Transverse colon (tissue), 4 donors: ENCODE measurements at regions not wholly inside any gene's neighbourhood (a gene's known extent, or its start where the extent isn't known, plus 50 kb on each side); places are given as distances from the start of the nearest gene placed in this dataset.

Experiments
- DNase-seq: peaks from one replicate; pipeline ENCODE4 v3.0.0-alpha.2; 2019
- H3K27ac ChIP-seq, 4 donors: fragments of 200-600 bp; sonication (generic); 2 replicates each; pipeline ENCODE4 v1.5.1; 2016 to 2018; ENCODE audit warnings: inconsistent platforms in 4 of 4
- H3K27me3 ChIP-seq: fragments of 200-600 bp; sonication (generic); 2 replicates; pipeline ENCODE4 v1.5.1; 2017; ENCODE audit warnings: inconsistent platforms
- H3K36me3 ChIP-seq, 4 donors: fragments of 200-600 bp; sonication (generic); 2 replicates each; pipeline ENCODE4 v1.5.1; 2017 to 2019; ENCODE audit warnings: inconsistent platforms in 4 of 4
- H3K4me1 ChIP-seq, 4 donors: fragments of 200-600 bp; sonication (generic); 2 replicates each; pipeline ENCODE4 v1.5.1; 2017 to 2020; ENCODE audit warnings: inconsistent platforms in 4 of 4
- H3K4me3 ChIP-seq, 4 donors: fragments of 200-600 bp; sonication (generic); 1 replicate in 1 of 4; 2 replicates in 3 of 4; pipeline versions ENCODE4 v1.5.1 to v1.6.1; 2017 to 2019; ENCODE audit warnings: inconsistent platforms in 4 of 4
- H3K9me3 ChIP-seq, 2 donors: fragments of 200-600 bp; sonication (generic); 2 replicates each; pipeline ENCODE4 v1.5.1; 2017 to 2019; ENCODE audit warnings: inconsistent platforms in 2 of 2
- EP300 ChIP-seq: sonication (generic); formaldehyde crosslinking; IDR thresholded peaks from one replicate; pipeline ENCODE4 v1.6.1; 2017; ENCODE audit warnings: antibody characterized with exemption, low read depth
- POLR2A ChIP-seq: fragments of 450-650 bp; IDR thresholded peaks from one replicate; pipeline ENCODE4 v1.6.1; 2016; ENCODE audit warnings: antibody characterized with exemption, mild to moderate bottlenecking, moderate library complexity
- POLR2AphosphoS5 ChIP-seq, 3 donors: sonication (generic); formaldehyde crosslinking; IDR thresholded peaks; one replicate each; pipeline ENCODE4 v1.6.1; 2016; ENCODE audit warnings: antibody characterized with exemption in 3 of 3
- WGBS, 2 donors: methylation state at CpG; one replicate each; pipeline ENCODE4 v1.1.5; 2018; ENCODE audit warnings: low coverage in 1 of 2; 5-methylcytosine and 5-hydroxymethylcytosine counted together
- in situ Hi-C, 4 donors: fragments of 200-750 bp; cut with MboI; loops; one replicate each; pipeline versions ENCODE4 v1.15.0 to v1.15.1; 2017; ENCODE audit warnings: low sequenced_read_pairs in 3 of 4, low pct_ligation_motif_present in 1 of 4, low pct_unique_long_range_greater_than_20kb in 1 of 4
- intact Hi-C: fragments of 100-400 bp; cut with DNase I; formaldehyde crosslinking; loops from one replicate; pipeline ENCODE4 v1.15.1; 2023; ENCODE audit warnings: low total_unique reads
- TF ChIP-seq, protein P1 (sequence below), 5 experiments: fragments of 200-600 bp in 3 of 5; fragments of 450-650 bp in 2 of 5; sonication (generic) in 3 of 5; IDR thresholded peaks; 1 replicate in 2 of 5; 2 replicates in 3 of 5; pipeline ENCODE4 v1.5.1; 2016 to 2017; ENCODE audit warnings: antibody characterized with exemption in 5 of 5, inconsistent platforms in 3 of 5, mild to moderate bottlenecking in 2 of 5, moderate library complexity in 1 of 5

DNA sequence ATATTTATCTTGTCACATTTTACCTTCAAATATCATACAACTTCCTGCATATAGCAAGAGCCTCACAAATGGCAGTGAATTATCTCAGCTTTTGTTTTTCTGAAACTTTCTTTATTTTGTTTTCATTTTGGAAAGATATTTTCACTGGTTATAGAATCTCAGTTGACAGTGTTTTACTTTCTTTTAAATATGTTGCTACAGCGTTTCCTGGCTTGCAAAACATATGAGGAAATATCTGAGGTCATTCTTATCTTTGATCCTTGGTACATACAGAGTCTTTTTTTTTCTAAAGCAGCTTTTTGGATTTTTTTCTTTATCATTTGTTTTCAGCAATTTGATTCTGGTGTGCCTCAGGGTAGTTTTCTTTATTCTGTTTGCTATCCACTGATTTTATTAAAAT lies 77.6 kb upstream of the CEP78 start:
- Histone ChIP-seq H3K27ac (no peak overlapping the region), H3K9me3 (no peaks in the 10 kb centered on the region), H3K4me1 (no peaks in the 10 kb centered on the region), H3K36me3 (no peaks in the 10 kb centered on the region), H3K27me3 (no peaks in the 10 kb centered on the region), H3K4me3 (no peak overlapping the region)
- no peak for TF ChIP-seq POLR2AphosphoS5 (IDR thresholded peaks at IDR 0.05)
- TF ChIP-seq, protein P1, sequence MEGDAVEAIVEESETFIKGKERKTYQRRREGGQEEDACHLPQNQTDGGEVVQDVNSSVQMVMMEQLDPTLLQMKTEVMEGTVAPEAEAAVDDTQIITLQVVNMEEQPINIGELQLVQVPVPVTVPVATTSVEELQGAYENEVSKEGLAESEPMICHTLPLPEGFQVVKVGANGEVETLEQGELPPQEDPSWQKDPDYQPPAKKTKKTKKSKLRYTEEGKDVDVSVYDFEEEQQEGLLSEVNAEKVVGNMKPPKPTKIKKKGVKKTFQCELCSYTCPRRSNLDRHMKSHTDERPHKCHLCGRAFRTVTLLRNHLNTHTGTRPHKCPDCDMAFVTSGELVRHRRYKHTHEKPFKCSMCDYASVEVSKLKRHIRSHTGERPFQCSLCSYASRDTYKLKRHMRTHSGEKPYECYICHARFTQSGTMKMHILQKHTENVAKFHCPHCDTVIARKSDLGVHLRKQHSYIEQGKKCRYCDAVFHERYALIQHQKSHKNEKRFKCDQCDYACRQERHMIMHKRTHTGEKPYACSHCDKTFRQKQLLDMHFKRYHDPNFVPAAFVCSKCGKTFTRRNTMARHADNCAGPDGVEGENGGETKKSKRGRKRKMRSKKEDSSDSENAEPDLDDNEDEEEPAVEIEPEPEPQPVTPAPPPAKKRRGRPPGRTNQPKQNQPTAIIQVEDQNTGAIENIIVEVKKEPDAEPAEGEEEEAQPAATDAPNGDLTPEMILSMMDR (IDR thresholded peaks at IDR 0.05), result no peak
- no peak for TF ChIP-seq POLR2A
- TF ChIP-seq EP300, result no peak
- 20 to 33% methylated on average over 1 of the region's 1 CpG for WGBS, 2 donors
- in situ Hi-C loops (no loop called here), intact Hi-C loops (no loop called here)
- no peak for DNase-seq

DNA sequence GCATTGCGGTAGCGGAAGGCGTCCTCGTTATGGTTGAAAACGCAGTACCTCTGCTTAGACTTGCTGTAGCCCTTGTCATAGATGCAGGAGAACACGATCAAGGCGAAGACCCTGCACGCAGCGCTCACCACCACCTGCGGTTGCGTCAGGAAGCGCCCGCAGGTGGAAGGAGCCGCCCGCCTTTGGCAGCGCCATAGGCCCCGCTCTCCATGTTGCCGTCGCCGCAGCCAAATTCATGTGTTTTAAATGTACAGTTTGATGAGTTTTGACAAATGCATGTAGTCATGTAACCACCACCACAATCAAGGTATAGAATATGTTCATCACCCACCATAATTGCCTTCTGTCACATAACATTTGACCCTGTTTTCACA lies 84.9 kb upstream of the CEP78 start:
- WGBS, 2 donors, result 95% methylated on average over 20 of the region's 20 CpGs; no CpG with 5 or more reads in 1 of the 2 donors
- DNase-seq, result no peak
- Histone ChIP-seq H3K36me3 (no peaks in the 10 kb centered on the region), H3K27ac (no peak overlapping the region), H3K9me3 (no peaks in the 10 kb centered on the region), H3K4me3 (no peak overlapping the region), H3K4me1 (no peaks in the 10 kb centered on the region), H3K27me3 (no peaks in the 10 kb centered on the region)
- intact Hi-C loops, result no loop called here
- no peak for TF ChIP-seq EP300
- TF ChIP-seq, protein P1 (IDR thresholded peaks at IDR 0.05), result no peak
- TF ChIP-seq POLR2AphosphoS5 (IDR thresholded peaks at IDR 0.05), result no peak
- TF ChIP-seq POLR2A, result no peak
- in situ Hi-C loops, result no loop called here

DNA sequence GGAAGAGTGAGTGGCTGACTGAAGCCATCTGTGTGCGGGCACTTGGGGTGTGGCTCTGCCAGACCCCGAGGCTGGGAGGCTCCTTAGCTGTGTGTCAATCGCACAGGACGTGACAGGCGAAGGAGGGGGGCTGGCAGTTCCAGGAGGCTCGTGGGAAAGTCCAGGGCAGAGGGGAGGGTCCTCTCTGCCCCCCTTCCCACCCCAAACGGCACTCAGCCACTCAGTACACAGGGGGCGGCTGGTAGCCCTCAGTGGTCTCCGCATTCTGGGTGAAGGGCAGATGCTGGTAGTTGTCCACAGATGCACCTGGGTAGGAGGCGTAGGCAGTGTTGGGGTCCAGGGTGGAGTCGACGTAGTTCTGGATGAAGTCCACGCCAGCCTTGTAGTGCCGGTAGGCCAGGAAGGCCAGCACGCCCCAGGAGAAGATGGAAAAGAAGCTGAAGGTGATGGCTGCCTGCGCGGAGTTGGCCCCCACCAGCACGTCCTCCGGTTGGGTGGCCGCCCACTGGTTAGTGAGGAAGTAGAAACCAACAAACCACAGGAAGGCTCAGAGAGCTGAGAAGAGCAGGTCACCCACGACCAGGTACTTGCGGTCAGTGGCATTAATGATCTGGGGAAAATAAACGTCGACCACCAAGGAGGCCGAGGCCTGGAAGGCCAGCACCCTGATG lies 85.4 kb upstream of the CEP78 start:
- H3K27me3 ChIP-seq, result no peaks in the 10 kb centered on the region
- no peak for TF ChIP-seq POLR2AphosphoS5 (IDR thresholded peaks at IDR 0.05)
- TF ChIP-seq, protein P1 (IDR thresholded peaks at IDR 0.05), result no peak
- no peak for TF ChIP-seq POLR2A
- TF ChIP-seq EP300, result no peak
- H3K9me3 ChIP-seq, result no peaks in the 10 kb centered on the region
- peaks cover 0 to 4% (median 0%) of the 10 kb centered on the region in 4 donors for H3K4me1 ChIP-seq
- no peak overlapping the region for H3K4me3 ChIP-seq
- in situ Hi-C loops (no loop called here), intact Hi-C loops (no loop called here)
- H3K36me3 ChIP-seq, result no peaks in the 10 kb centered on the region
- 65 to 83% methylated on average over 2 to 25 of the region's 25 CpGs for WGBS, 2 donors
- DNase-seq, result no peak
- no peak overlapping the region for H3K27ac ChIP-seq

DNA sequence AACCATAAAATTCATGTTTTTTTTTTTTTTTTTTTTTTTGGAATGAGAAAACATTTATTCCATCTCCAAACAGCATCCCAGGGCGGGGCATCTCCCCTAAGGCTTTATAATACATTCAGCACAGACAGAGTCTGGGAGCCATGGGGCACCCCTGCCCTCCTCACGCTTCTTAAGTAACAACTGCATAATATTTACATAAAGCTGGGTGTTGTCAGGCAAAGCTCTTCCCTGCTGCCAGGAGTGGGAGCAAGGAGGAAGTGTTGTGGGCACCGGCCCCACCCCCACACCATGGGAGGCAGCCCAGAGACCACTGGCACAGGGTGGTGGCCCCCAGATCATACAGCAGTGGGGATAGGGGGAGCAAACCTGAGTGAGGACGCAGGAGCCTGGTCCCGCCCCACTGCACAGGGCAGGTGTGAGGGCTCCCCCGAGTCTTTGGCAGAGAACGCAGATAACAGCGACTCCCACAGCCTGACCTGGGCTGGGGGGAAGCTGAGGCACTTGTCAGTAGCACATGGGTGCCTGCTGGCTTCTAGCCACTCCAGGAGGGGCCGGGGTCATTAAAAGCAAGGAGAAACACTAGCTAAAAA lies 86.1 kb upstream of the CEP78 start:
- in situ Hi-C loops, result loop anchor here in 1 of 4 donors (25.0 kb wide), 1 partner anchor 687 kb away; no protein-coding TSS in a partner anchor

More for the DNA sequence above, 86.1 kb upstream of the CEP78 start:
- Histone ChIP-seq H3K36me3 (no peaks in the 10 kb centered on the region), H3K4me1 (peaks cover 0 to 7% (median 0%) of the 10 kb centered on the region in 4 donors), H3K4me3 (no peak overlapping the region), H3K27me3 (no peaks in the 10 kb centered on the region), H3K9me3 (no peaks in the 10 kb centered on the region), H3K27ac (no peak overlapping the region)
- TF ChIP-seq POLR2AphosphoS5 (IDR thresholded peaks at IDR 0.05), result no peak
- TF ChIP-seq, protein P1 (IDR thresholded peaks at IDR 0.05), result no peak
- no peak for TF ChIP-seq EP300
- TF ChIP-seq POLR2A, result no peak
- WGBS, 2 donors, result 66 to 74% methylated on average over 2 to 9 of the region's 9 CpGs
- no peak for DNase-seq
- intact Hi-C loops, result no loop called here
